Activated T-helper 17 cell treated with anti-CD3 and anti-CD28 coated beads, Interleukin-2, amount 50 U/mL, for 72 hours (primary cell): ENCODE measurements at regions not wholly inside any gene's neighbourhood (a gene's known extent, or its start where the extent isn't known, plus 50 kb on each side); places are given as distances from the start of the nearest gene placed in this dataset.

ENCODE experiments used
- ATAC-seq: fragments of 150-1000 bp; cut with Tn5 transposase; replicated peaks from 2 replicates; pipeline ENCODE4 v1.10.0; 2021; ENCODE audit warnings: mild to moderate bottlenecking, moderate library complexity
- H3K27ac Mint-ChIP-seq: one replicate; pipeline ENCODE4 v1.8.0; 2022; ENCODE audit warnings: mixed read lengths
- H3K27me3 Mint-ChIP-seq: one replicate; pipeline ENCODE4 v1.8.0; 2022; ENCODE audit warnings: mixed read lengths
- H3K36me3 Mint-ChIP-seq: one replicate; pipeline ENCODE4 v1.8.0; 2022; ENCODE audit warnings: low read depth, mild to moderate bottlenecking, mixed read lengths
- H3K4me1 Mint-ChIP-seq: one replicate; pipeline ENCODE4 v1.8.0; 2022; ENCODE audit warnings: mixed read lengths
- H3K4me3 Mint-ChIP-seq: one replicate; pipeline ENCODE4 v1.8.0; 2022; ENCODE audit warnings: mild to moderate bottlenecking, mixed read lengths
- H3K9me3 Mint-ChIP-seq: one replicate; pipeline ENCODE4 v1.8.0; 2022; ENCODE audit warnings: mixed read lengths

DNA sequence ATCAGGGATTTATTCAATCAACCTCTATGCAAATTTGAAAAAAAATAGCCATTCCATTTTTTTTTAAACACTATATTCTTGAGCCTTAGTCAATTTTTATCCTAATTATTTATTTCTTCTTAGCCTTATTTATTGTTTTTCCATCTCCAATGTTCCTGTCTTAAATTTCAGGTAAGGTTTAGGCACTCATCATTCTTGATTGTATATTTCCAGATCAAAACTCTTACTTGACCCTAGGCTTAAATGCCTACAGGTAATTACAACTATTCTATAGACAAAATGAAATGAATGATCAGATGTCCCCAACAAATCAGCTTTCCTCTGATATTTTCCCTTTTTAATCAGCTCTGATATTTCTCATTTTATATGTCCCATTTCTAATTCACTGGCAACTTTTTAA, 402.6 kb upstream of the EPHA7 start:
- Mint-ChIP-seq H3K27ac (no peak overlapping the region), H3K36me3 (no peaks in the 10 kb centered on the region), H3K9me3 (peaks cover 6% of the 10 kb centered on the region), H3K4me1 (no peaks in the 10 kb centered on the region), H3K27me3 (no peaks in the 10 kb centered on the region), H3K4me3 (no peak overlapping the region)
- ATAC-seq = no peak

- Mint-ChIP-seq H3K4me1 (no peaks in the 10 kb centered on the region), H3K27ac (no peak overlapping the region), H3K27me3 (no peaks in the 10 kb centered on the region), H3K36me3 (no peaks in the 10 kb centered on the region), H3K9me3 (peaks cover 6% of the 10 kb centered on the region), H3K4me3 (no peak overlapping the region)
- no peak for ATAC-seq
These were observed 401.2 kb upstream of the EPHA7 start for GRCh38 chr6:93820465-93821082.

DNA sequence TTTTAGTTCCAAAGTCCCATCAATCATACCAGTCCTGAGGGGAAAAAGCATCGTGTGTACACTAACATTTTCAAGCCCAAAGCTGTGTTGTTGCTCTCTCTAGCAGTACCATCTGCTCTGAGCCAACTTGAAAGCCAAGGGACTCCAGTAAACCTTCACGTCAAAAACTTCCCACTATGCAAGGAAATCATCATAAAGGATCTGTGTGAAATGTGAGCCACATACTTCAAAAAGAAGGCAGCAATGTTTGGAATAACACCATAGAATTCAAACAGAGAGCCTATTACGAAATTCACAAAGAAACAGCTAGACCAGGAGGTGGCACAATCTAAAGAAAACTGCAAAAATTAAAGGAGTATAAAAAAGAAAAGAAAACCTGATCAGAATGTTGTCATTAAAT, 399.8 kb upstream of the EPHA7 start:
- ATAC-seq = no peak
- H3K4me1 Mint-ChIP-seq = no peaks in the 10 kb centered on the region
- H3K36me3 Mint-ChIP-seq = no peaks in the 10 kb centered on the region
- no peak overlapping the region for H3K4me3 Mint-ChIP-seq
- H3K9me3 Mint-ChIP-seq = peaks cover 6% of the 10 kb centered on the region
- H3K27ac Mint-ChIP-seq = no peak overlapping the region
- H3K27me3 Mint-ChIP-seq = no peaks in the 10 kb centered on the region

DNA sequence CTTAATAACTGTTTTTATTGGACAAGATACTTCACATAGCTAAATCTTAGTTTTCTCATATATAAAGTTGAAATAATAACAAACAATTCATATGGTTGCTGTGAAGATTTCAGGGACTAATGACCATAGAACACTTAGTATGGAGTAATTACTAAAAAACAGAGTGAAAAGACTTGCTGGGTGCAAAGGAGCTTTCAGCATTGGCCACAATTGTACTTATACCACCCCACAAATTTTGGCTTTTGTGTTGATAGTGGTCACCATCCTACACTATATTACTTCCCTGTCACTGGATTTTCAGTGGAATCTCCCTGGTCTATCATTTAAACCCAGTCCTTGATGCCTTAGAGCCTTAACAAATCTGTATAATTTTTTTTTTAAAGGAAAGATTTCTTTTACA, 398.6 kb upstream of the EPHA7 start:
- no peaks in the 10 kb centered on the region for H3K4me1 Mint-ChIP-seq
- H3K4me3 Mint-ChIP-seq = no peak overlapping the region
- ATAC-seq = no peak

GRCh38 chr6:93806409-93807270, 387.3 kb upstream of the EPHA7 start:
- Mint-ChIP-seq H3K27me3 (no peaks in the 10 kb centered on the region), H3K4me1 (no peaks in the 10 kb centered on the region), H3K36me3 (no peaks in the 10 kb centered on the region), H3K27ac (no peak overlapping the region), H3K4me3 (no peak overlapping the region), H3K9me3 (peaks cover 10% of the 10 kb centered on the region)
- no peak for ATAC-seq

More for the DNA sequence above, 398.6 kb upstream of the EPHA7 start:
- H3K27ac Mint-ChIP-seq = no peak overlapping the region
- no peaks in the 10 kb centered on the region for H3K36me3 Mint-ChIP-seq
- no peaks in the 10 kb centered on the region for H3K27me3 Mint-ChIP-seq
- H3K9me3 Mint-ChIP-seq = peaks cover 6% of the 10 kb centered on the region

GRCh38 chr6:93801101-93801847, 381.9 kb upstream of the EPHA7 start:
- H3K9me3 Mint-ChIP-seq = peaks cover 8% of the 10 kb centered on the region
- H3K36me3 Mint-ChIP-seq = no peaks in the 10 kb centered on the region
- H3K27me3 Mint-ChIP-seq = no peaks in the 10 kb centered on the region
- H3K4me3 Mint-ChIP-seq = no peak overlapping the region
- no peak for ATAC-seq
- no peak overlapping the region for H3K27ac Mint-ChIP-seq
- no peaks in the 10 kb centered on the region for H3K4me1 Mint-ChIP-seq

GRCh38 chr6:93799226-93799625, 379.9 kb upstream of the EPHA7 start:
- ATAC-seq = no peak
- no peak overlapping the region for H3K27ac Mint-ChIP-seq
- H3K4me1 Mint-ChIP-seq = no peaks in the 10 kb centered on the region
- no peak overlapping the region for H3K4me3 Mint-ChIP-seq
- no peaks in the 10 kb centered on the region for H3K36me3 Mint-ChIP-seq
- peaks cover 12% of the 10 kb centered on the region for H3K9me3 Mint-ChIP-seq
- H3K27me3 Mint-ChIP-seq = no peaks in the 10 kb centered on the region

DNA sequence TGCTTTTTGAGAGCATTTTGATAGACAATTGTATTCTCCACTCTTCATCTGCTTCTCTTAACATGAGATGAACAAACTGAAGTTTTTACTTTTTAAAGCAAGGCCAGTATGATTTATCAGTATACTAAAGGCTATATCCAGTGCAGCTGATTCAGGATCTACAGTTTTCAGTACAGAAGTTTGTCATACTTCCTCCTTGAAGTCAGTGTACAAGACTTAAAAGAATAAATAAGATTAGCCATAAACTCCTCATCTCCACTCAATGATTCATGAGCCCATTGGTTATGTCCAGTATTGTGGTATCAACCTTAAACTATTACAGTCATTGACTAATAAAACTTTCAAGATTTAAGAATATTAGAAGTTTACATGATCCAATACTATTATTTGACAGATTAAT, 374.8 kb upstream of the EPHA7 start:
- no peak for ATAC-seq
- Mint-ChIP-seq H3K27ac (no peak overlapping the region), H3K4me3 (no peak overlapping the region), H3K27me3 (no peaks in the 10 kb centered on the region), H3K4me1 (no peaks in the 10 kb centered on the region), H3K9me3 (peaks cover 10% of the 10 kb centered on the region), H3K36me3 (no peaks in the 10 kb centered on the region)

DNA sequence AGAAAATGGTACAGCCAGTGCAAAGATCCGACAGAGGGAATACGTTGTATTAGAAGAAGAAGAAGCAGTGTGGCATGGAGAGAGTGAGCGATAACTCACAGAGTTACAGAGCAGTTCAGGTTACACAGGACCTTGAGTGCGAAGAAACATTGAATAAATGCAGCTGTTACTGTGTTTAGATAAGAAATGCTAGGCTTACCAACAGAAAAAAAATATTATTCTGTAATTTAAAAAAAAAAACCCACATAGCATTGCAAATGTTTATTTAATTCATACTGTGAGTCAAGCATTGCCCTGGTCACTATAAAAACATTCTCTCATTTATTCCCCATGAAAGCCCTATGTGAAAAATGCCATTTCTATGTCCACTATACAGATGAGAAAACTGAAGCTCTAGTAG, 373.4 kb upstream of the EPHA7 start:
- no peaks in the 10 kb centered on the region for H3K27me3 Mint-ChIP-seq
- no peak overlapping the region for H3K27ac Mint-ChIP-seq
- H3K9me3 Mint-ChIP-seq = peaks cover 13% of the 10 kb centered on the region
- no peak overlapping the region for H3K4me3 Mint-ChIP-seq
- ATAC-seq = no peak
- H3K36me3 Mint-ChIP-seq = no peaks in the 10 kb centered on the region
- no peaks in the 10 kb centered on the region for H3K4me1 Mint-ChIP-seq

DNA sequence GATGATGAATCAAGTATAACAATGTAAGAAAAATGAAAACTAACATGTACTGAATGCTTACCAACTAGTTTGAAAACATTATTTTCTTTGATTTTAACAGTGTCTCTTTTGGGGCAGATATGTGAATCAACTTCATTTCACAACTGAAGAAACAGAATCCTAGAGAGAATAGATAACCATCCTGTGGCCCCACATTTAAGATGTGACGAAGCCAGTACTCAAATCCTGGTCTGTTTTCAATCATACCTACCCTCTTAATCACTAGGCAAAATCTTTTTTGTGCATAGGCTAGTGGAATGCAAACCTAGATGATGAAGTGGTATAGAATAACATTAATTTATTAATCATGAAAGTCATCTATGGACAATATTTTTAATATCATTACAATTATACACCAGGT, 371.6 kb upstream of the EPHA7 start:
- Mint-ChIP-seq H3K27me3 (no peaks in the 10 kb centered on the region), H3K36me3 (no peaks in the 10 kb centered on the region), H3K27ac (no peak overlapping the region), H3K4me3 (no peak overlapping the region), H3K9me3 (peaks cover 15% of the 10 kb centered on the region), H3K4me1 (no peaks in the 10 kb centered on the region)
- ATAC-seq = no peak

DNA sequence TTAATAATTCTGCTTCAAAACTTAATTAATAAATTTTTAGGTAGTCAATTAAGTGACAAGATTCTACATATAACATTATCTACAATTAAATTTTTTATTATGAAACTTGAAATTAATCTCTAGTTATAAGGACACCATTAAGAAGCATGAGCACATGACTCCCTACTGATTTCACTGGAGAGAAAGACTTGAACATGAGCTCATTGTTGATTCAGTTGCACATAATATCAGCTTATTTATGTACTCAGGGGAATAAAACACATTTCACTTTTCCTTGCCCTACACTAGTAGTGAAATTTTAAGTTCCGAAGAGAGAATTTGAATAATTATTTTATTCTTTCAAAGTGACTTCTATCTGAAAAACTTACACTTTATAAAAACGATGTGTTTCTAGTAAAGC, 370.2 kb upstream of the EPHA7 start:
- ATAC-seq = no peak
- no peak overlapping the region for H3K4me3 Mint-ChIP-seq
- H3K4me1 Mint-ChIP-seq = no peaks in the 10 kb centered on the region
- peaks cover 11% of the 10 kb centered on the region for H3K9me3 Mint-ChIP-seq
- H3K27me3 Mint-ChIP-seq = no peaks in the 10 kb centered on the region
- H3K36me3 Mint-ChIP-seq = no peaks in the 10 kb centered on the region
- H3K27ac Mint-ChIP-seq = no peak overlapping the region

DNA sequence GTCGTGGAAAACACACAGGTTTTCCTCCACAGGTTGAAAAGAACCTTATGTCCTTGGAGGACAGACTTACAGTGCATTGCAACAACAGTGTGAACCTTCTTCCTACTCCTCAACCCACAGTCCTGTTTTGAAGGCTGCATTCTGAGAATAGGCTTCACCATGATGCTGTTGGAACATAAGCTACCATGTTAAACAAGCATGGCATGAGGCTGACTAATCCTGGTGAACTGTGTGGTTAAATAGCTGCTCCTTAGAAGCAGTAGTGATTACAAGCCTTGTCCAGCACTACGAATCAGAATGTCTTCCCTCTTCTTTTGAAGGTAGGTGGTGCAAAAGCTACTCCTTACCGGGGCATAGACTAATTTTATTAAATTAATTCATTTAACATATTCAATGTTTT, 368.5 kb upstream of the EPHA7 start:
- H3K4me1 Mint-ChIP-seq = no peaks in the 10 kb centered on the region
- H3K27me3 Mint-ChIP-seq = no peaks in the 10 kb centered on the region
- no peaks in the 10 kb centered on the region for H3K36me3 Mint-ChIP-seq
- H3K4me3 Mint-ChIP-seq = no peak overlapping the region
- H3K27ac Mint-ChIP-seq = no peak overlapping the region
- H3K9me3 Mint-ChIP-seq = peaks cover 8% of the 10 kb centered on the region
- ATAC-seq = no peak

GRCh38 chr6:93786474-93787330, 367.3 kb upstream of the EPHA7 start:
- ATAC-seq = no peak
- H3K36me3 Mint-ChIP-seq = no peaks in the 10 kb centered on the region

GRCh38 chr6:93785694-93786030, 366.3 kb upstream of the EPHA7 start:
- H3K9me3 Mint-ChIP-seq = peaks cover 14% of the 10 kb centered on the region
- no peak overlapping the region for H3K4me3 Mint-ChIP-seq
- no peaks in the 10 kb centered on the region for H3K36me3 Mint-ChIP-seq
- H3K27ac Mint-ChIP-seq = no peak overlapping the region
- no peaks in the 10 kb centered on the region for H3K4me1 Mint-ChIP-seq
- no peak for ATAC-seq
- no peaks in the 10 kb centered on the region for H3K27me3 Mint-ChIP-seq

More at GRCh38 chr6:93786474-93787330, 367.3 kb upstream of the EPHA7 start:
- no peaks in the 10 kb centered on the region for H3K4me1 Mint-ChIP-seq
- H3K9me3 Mint-ChIP-seq = peaks cover 11% of the 10 kb centered on the region
- no peak overlapping the region for H3K27ac Mint-ChIP-seq
- no peaks in the 10 kb centered on the region for H3K27me3 Mint-ChIP-seq
- H3K4me3 Mint-ChIP-seq = no peak overlapping the region
